Neural cell (in vitro differentiated cells): ENCODE measurements at regions not wholly inside any gene's neighbourhood (a gene's known extent, or its start where the extent isn't known, plus 50 kb on each side); places are given as distances from the start of the nearest gene placed in this dataset.

Experiments used
- H2AFZ ChIP-seq: fragments of 200-600, 300-800 bp; sonication (generic), shearing (Covaris generic); 2 replicates; pipeline ENCODE4 v1.6.0; 2014; ENCODE audit warnings: low read depth, mild to moderate bottlenecking, antibody characterized with exemption, low read length, moderate library complexity
- H3F3A ChIP-seq: fragments of 200-600 bp; shearing (Covaris generic); 2 replicates; pipeline ENCODE4 v1.6.1; 2016; ENCODE audit warnings: mild to moderate bottlenecking, moderate library complexity, mixed read lengths, antibody characterized with exemption, low read length; ENCODE audit not compliant: insufficient read depth, poor library complexity, severe bottlenecking
- H3K27ac ChIP-seq: fragments of 200-600, 300-800 bp; sonication (generic), shearing (Covaris generic); 2 replicates; pipeline ENCODE4 v1.5.1; 2014; ENCODE audit warnings: mild to moderate bottlenecking, low read length, moderate library complexity
- H3K27me3 ChIP-seq: fragments of 300-800, 200-600 bp; sonication (generic), shearing (Covaris generic); 2 replicates; pipeline ENCODE4 v1.6.0; 2014; ENCODE audit warnings: mild to moderate bottlenecking, low read depth, low read length, moderate library complexity; ENCODE audit not compliant: insufficient read depth
- H3K36me3 ChIP-seq: fragments of 300-800, 200-600 bp; sonication (generic), shearing (Covaris generic); 2 replicates; pipeline ENCODE4 v1.5.1; 2014; ENCODE audit warnings: mild to moderate bottlenecking, antibody characterized with exemption, low read length, moderate library complexity; ENCODE audit not compliant: insufficient read depth
- H3K4me2 ChIP-seq: fragments of 300-800, 200-600 bp; sonication (generic), shearing (Covaris generic); 2 replicates; pipeline ENCODE4 v1.6.0; 2014; ENCODE audit warnings: mild to moderate bottlenecking, low read length
- H3K4me3 ChIP-seq: fragments of 300-800, 200-600 bp; sonication (generic), shearing (Covaris generic); 2 replicates; pipeline ENCODE4 v1.5.1; 2014; ENCODE audit warnings: mild to moderate bottlenecking, low read length, moderate library complexity
- H3K79me2 ChIP-seq: fragments of 200-600 bp; shearing (Covaris generic); replicated peaks from 2 replicates; pipeline ENCODE4 v1.6.0; 2014; ENCODE audit warnings: mild to moderate bottlenecking, low read length, moderate library complexity; ENCODE audit not compliant: insufficient read depth
- H3K9ac ChIP-seq: fragments of 300-800, 200-600 bp; sonication (generic), shearing (Covaris generic); 2 replicates; pipeline ENCODE4 v1.6.1; 2016; ENCODE audit warnings: mild to moderate bottlenecking, low read length, mixed read lengths
- H3K9me2 ChIP-seq: fragments of 200-600 bp; shearing (Covaris generic); 2 replicates; pipeline ENCODE4 v1.6.1; 2016; ENCODE audit warnings: mild to moderate bottlenecking, low read length, mixed read lengths; ENCODE audit not compliant: insufficient read depth
- H3K9me3 ChIP-seq: fragments of 200-600, 300-800 bp; sonication (generic), shearing (Covaris generic); 2 replicates; pipeline ENCODE4 v1.6.1; 2016; ENCODE audit warnings: mild to moderate bottlenecking, mixed run types, low read length, moderate library complexity, mixed read lengths
- H4K20me1 ChIP-seq: fragments of 200-600 bp; shearing (Covaris generic); 2 replicates; pipeline ENCODE4 v1.6.1; 2016; ENCODE audit warnings: mild to moderate bottlenecking, mixed run types; ENCODE audit not compliant: insufficient read depth
- CTCF ChIP-seq: fragments of 450-650 bp; IDR thresholded peaks from 2 replicates; pipeline ENCODE4 v1.5.1; 2014; ENCODE audit warnings: antibody characterized with exemption, mild to moderate bottlenecking, moderate library complexity; ENCODE audit not compliant: poor library complexity, severe bottlenecking
- EP300 ChIP-seq: fragments of 450-650 bp; conservative IDR thresholded peaks from 2 replicates; pipeline ENCODE4 v1.6.1; 2014; ENCODE audit warnings: antibody characterized with exemption, mild to moderate bottlenecking, moderate library complexity; ENCODE audit not compliant: poor library complexity, severe bottlenecking
- EZH2 ChIP-seq: fragments of 200-600, 300-800 bp; shearing (Covaris generic), sonication (generic); IDR thresholded peaks from 2 replicates; pipeline ENCODE4 v1.6.1; 2014; ENCODE audit warnings: antibody characterized with exemption, low read length, borderline replicate concordance, mild to moderate bottlenecking; ENCODE audit not compliant: insufficient read depth, poor library complexity, severe bottlenecking
- MXI1 ChIP-seq: fragments of 450-650 bp; conservative IDR thresholded peaks from 2 replicates; pipeline ENCODE4 v1.6.1; 2014; ENCODE audit warnings: antibody characterized with exemption, mild to moderate bottlenecking; ENCODE audit not compliant: poor library complexity, severe bottlenecking
- POLR2AphosphoS5 ChIP-seq: IDR thresholded peaks from 2 replicates; pipeline ENCODE4 v1.6.1; 2012
- RAD21 ChIP-seq: fragments of 450-650 bp; conservative IDR thresholded peaks from 2 replicates; pipeline ENCODE4 v1.6.1; 2014; ENCODE audit warnings: antibody characterized with exemption, mild to moderate bottlenecking, moderate library complexity
- REST ChIP-seq: IDR thresholded peaks from 2 replicates; pipeline ENCODE4 v1.6.1; 2012; ENCODE audit warnings: borderline replicate concordance
- SMC3 ChIP-seq: fragments of 450-650 bp; conservative IDR thresholded peaks from 2 replicates; pipeline ENCODE4 v1.6.1; 2014; ENCODE audit warnings: antibody characterized with exemption, mild to moderate bottlenecking, moderate library complexity; ENCODE audit not compliant: poor library complexity
- TAF1 ChIP-seq: IDR thresholded peaks from 2 replicates; pipeline ENCODE4 v1.6.1; 2012; ENCODE audit warnings: low read depth

- Histone ChIP-seq H3K9ac (no peak overlapping the region), H3K27ac (no peak overlapping the region), H3K4me2 (no peak overlapping the region), H3F3A (no peaks in the 10 kb centered on the region), H4K20me1 (no peaks in the 10 kb centered on the region), H3K9me3 (no peaks in the 10 kb centered on the region), H3K36me3 (no peaks in the 10 kb centered on the region), H3K79me2 (no peaks in the 10 kb centered on the region), H3K4me3 (no peak overlapping the region), H3K9me2 (no peaks in the 10 kb centered on the region), H3K27me3 (no peaks in the 10 kb centered on the region), H2AFZ (no peak overlapping the region)
- TF ChIP-seq EZH2, result no peak
- no peak for TF ChIP-seq TAF1
- TF ChIP-seq MXI1, result no peak
- TF ChIP-seq REST, result no peak
- TF ChIP-seq EP300, result no peak
- TF ChIP-seq CTCF, result no peak
- TF ChIP-seq SMC3, result no peak
- TF ChIP-seq POLR2AphosphoS5, result no peak
- TF ChIP-seq RAD21, result no peak
Measured at GRCh38 chr20:1825507-1825906, 69.7 kb upstream of the SIRPA start.

GRCh38 chr20:1824834-1825233, 70.4 kb upstream of the SIRPA start:
- Histone ChIP-seq H3K4me2 (no peak overlapping the region), H3K4me3 (no peak overlapping the region), H3K79me2 (no peaks in the 10 kb centered on the region), H3K9me2 (no peaks in the 10 kb centered on the region), H4K20me1 (no peaks in the 10 kb centered on the region), H3K9ac (no peak overlapping the region), H3K9me3 (no peaks in the 10 kb centered on the region), H3K27me3 (no peaks in the 10 kb centered on the region), H3K27ac (no peak overlapping the region), H3K36me3 (no peaks in the 10 kb centered on the region), H2AFZ (no peak overlapping the region), H3F3A (no peaks in the 10 kb centered on the region)
- no peak for TF ChIP-seq SMC3
- no peak for TF ChIP-seq CTCF
- TF ChIP-seq EP300, result no peak
- no peak for TF ChIP-seq REST
- TF ChIP-seq TAF1, result no peak
- no peak for TF ChIP-seq RAD21
- TF ChIP-seq POLR2AphosphoS5, result no peak
- no peak for TF ChIP-seq EZH2
- TF ChIP-seq MXI1, result no peak
